Ovary (tissue), 7 donors: ENCODE measurements at regions not wholly inside any gene's neighbourhood (a gene's known extent, or its start where the extent isn't known, plus 50 kb on each side); places are given as distances from the start of the nearest gene placed in this dataset.

Source experiments
- DNase-seq, 5 donors: peaks; one replicate each; pipeline ENCODE4 v3.0.0-alpha.2; 2019 to 2020
- H3K27ac ChIP-seq, 2 donors: fragments of 200-600 bp; one replicate each; pipeline versions ENCODE4 v1.5.1 to v1.8.0; 2019 to 2022
- H3K27me3 ChIP-seq: fragments of 200-600 bp; one replicate; pipeline ENCODE4 v1.8.0; 2022
- H3K36me3 ChIP-seq: fragments of 200-600 bp; sonication (generic); one replicate; pipeline ENCODE4 v1.5.1; 2019
- H3K4me1 ChIP-seq: one replicate; pipeline ENCODE4 v1.8.1; 2013; ENCODE audit warnings: mild to moderate bottlenecking, moderate library complexity; ENCODE audit not compliant: insufficient read depth
- H3K4me3 ChIP-seq: fragments of 200-600 bp; sonication (generic); one replicate; pipeline ENCODE4 v1.5.1; 2017
- H3K9me3 ChIP-seq, 2 donors: fragments of 200-600 bp in 1 of 2; sonication (generic) in 1 of 2; one replicate each; pipeline versions ENCODE4 v1.5.1 to v1.8.1; 2013 to 2019; ENCODE audit warnings: mild to moderate bottlenecking in 1 of 2, moderate library complexity in 1 of 2
- EP300 ChIP-seq: sonication (generic); formaldehyde crosslinking; IDR thresholded peaks from one replicate; pipeline ENCODE4 v1.6.1; 2017; ENCODE audit warnings: antibody characterized with exemption
- POLR2A ChIP-seq: fragments of 450-650 bp; IDR thresholded peaks from one replicate; pipeline ENCODE4 v1.6.1; 2017; ENCODE audit warnings: antibody characterized with exemption, mild to moderate bottlenecking, moderate library complexity
- WGBS, 3 donors: extraction: QIAGEN DNeasy Blood & Tissue Kit in 1 of 3; methylation state at CpG; one replicate each; pipeline versions ENCODE4 v1.1.5 to v1.1.7; 2013 to 2017; 5-methylcytosine and 5-hydroxymethylcytosine counted together
- intact Hi-C, 4 donors: fragments of 100-400 bp; cut with DNase I; formaldehyde crosslinking; loops; one replicate each; pipeline versions ENCODE4 v1.11.0 to v1.15.1; 2022 to 2023
- TF ChIP-seq, protein P1 (sequence below), 3 donors: fragments of 450-650 bp in 2 of 3; fragments of 200-600 bp in 1 of 3; IDR thresholded peaks; one replicate each; pipeline versions ENCODE4 v1.5.1 to v1.8.0; 2016 to 2022; ENCODE audit warnings: antibody characterized with exemption in 3 of 3, mild to moderate bottlenecking in 1 of 3
- donor health status: DM: no; HTN: no; CAD: no; lungs with moderate emphysema.
- donor health status: DM: no; HTN: no; CAD: no.
- donor health status: Bipolar disorder and iron deficiency.
- donor health status: DM: no; HTN: no; CAD: no.
- donor health status: DM: yes; HTN: yes; CAD: no.

DNA sequence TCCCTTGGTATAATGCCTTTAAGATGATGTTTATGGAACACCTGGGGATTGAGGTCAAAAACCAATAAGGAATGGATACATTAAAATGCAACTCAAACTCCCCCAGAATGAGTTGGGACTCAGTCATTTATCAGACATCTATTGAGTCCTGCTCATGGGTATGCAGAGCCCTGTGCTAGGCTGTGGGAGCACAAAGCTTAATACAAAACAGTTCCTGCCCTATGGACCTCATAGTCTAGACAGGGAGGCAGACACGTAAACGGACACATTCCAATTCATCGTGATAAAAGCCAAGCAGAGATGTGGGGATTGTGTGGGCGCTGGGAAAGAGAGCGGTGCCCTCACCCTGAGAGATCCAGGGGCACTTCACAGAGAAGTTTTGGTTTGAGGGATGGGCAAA is 181.7 kb downstream of the PTEN start:
- Histone ChIP-seq H3K9me3 (no peaks in the 10 kb centered on the region), H3K27ac (no peak overlapping the region), H3K27me3 (no peaks in the 10 kb centered on the region), H3K36me3 (no peaks in the 10 kb centered on the region), H3K4me3 (no peak overlapping the region), H3K4me1 (no peaks in the 10 kb centered on the region)
- no peak for DNase-seq
- TF ChIP-seq EP300: no peak
- TF ChIP-seq, protein P1, sequence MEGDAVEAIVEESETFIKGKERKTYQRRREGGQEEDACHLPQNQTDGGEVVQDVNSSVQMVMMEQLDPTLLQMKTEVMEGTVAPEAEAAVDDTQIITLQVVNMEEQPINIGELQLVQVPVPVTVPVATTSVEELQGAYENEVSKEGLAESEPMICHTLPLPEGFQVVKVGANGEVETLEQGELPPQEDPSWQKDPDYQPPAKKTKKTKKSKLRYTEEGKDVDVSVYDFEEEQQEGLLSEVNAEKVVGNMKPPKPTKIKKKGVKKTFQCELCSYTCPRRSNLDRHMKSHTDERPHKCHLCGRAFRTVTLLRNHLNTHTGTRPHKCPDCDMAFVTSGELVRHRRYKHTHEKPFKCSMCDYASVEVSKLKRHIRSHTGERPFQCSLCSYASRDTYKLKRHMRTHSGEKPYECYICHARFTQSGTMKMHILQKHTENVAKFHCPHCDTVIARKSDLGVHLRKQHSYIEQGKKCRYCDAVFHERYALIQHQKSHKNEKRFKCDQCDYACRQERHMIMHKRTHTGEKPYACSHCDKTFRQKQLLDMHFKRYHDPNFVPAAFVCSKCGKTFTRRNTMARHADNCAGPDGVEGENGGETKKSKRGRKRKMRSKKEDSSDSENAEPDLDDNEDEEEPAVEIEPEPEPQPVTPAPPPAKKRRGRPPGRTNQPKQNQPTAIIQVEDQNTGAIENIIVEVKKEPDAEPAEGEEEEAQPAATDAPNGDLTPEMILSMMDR (IDR thresholded peaks at IDR 0.05): no peak
- TF ChIP-seq POLR2A: no peak
- 34 to 44% (median 38%) methylated on average over 5 of the region's 5 CpGs for WGBS, 3 donors
- intact Hi-C loops: no loop called here

DNA sequence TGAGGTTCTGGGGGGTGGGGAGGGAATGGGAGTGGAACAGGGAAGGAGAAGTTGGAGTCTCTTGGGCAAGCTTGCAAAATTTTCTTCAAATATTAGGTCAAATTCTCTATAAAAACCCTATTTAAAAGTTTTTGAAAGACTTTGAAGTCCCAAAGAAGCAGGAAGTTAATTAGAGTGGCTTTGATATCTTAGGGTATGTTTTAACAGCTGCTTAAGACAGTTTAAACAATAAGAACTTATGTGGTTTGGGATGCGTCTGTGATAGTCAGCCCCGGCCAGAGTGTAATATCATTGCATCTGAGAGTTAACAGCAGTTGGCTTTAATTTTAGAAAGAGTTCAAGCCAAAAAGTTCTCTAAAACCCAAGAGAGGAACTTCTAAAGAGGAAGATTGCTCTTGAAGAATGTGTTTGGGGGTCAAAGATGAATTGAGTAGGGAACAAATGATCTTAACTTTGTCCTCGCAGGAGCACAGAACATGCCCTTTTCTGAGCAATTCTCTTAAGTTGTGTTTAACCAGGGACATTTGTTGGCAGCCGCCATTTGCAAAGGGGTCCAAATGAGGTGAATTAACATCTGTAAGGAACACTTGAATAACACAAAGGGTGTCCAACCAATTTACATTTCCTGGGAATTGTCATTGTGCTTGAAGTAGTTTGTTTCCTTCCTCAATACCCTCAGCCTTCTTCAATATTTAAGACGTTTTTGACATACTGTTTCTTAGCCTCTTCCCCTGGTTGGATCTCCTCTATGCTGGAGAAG is 182.4 kb downstream of the PTEN start:
- no peaks in the 10 kb centered on the region for H3K4me1 ChIP-seq
- intact Hi-C loops: no loop called here
- no peaks in the 10 kb centered on the region for H3K27me3 ChIP-seq
- no peaks in the 10 kb centered on the region for H3K36me3 ChIP-seq
- DNase-seq: no peak
- 36 to 40% (median 38%) methylated on average over 5 of the region's 5 CpGs for WGBS, 3 donors
- no peaks in the 10 kb centered on the region for H3K9me3 ChIP-seq
- TF ChIP-seq EP300 (no peak), POLR2A (no peak)
- TF ChIP-seq, protein P1 (IDR thresholded peaks at IDR 0.05): no peak
- no peak overlapping the region for H3K4me3 ChIP-seq
- no peak overlapping the region for H3K27ac ChIP-seq

- no peaks in the 10 kb centered on the region for H3K4me1 ChIP-seq
- no peak for DNase-seq
- no peak overlapping the region for H3K4me3 ChIP-seq
- no peak overlapping the region for H3K27ac ChIP-seq
- intact Hi-C loops: no loop called here
- no peaks in the 10 kb centered on the region for H3K36me3 ChIP-seq
- TF ChIP-seq, protein P1 (IDR thresholded peaks at IDR 0.05): no peak
- TF ChIP-seq POLR2A (no peak), EP300 (no peak)
- no peaks in the 10 kb centered on the region for H3K27me3 ChIP-seq
- no peaks in the 10 kb centered on the region for H3K9me3 ChIP-seq
Measured at GRCh38 chr10:88047579-88047978, 184.2 kb downstream of the PTEN start.

GRCh38 chr10:88048312-88048711 is 184.9 kb downstream of the PTEN start:
- H3K4me1 ChIP-seq: no peaks in the 10 kb centered on the region
- TF ChIP-seq POLR2A: no peak
- TF ChIP-seq EP300: no peak
- TF ChIP-seq, protein P1 (IDR thresholded peaks at IDR 0.05): no peak
- H3K27ac ChIP-seq: no peak overlapping the region
- no peak for DNase-seq
- H3K27me3 ChIP-seq: no peaks in the 10 kb centered on the region
- no peak overlapping the region for H3K4me3 ChIP-seq
- no peaks in the 10 kb centered on the region for H3K9me3 ChIP-seq
- no peaks in the 10 kb centered on the region for H3K36me3 ChIP-seq
- WGBS, 3 donors: 98 to 100% (median 100%) methylated on average over 1 of the region's 1 CpG
- intact Hi-C loops: no loop called here
